ENCODE measurements at regions not wholly inside any gene's neighbourhood (a gene's known extent, or its start where the extent isn't known, plus 50 kb on each side); places are given as distances from the start of the nearest gene placed in this dataset.

GRCh38 chrX:150162141-150162540, 201.0 kb upstream of the MAMLD1 start:
- TF ChIP-seq CTCF (IDR thresholded peaks at IDR 0.05) = no peak
- TF ChIP-seq POLR2A (IDR thresholded peaks at IDR 0.05) = no peak
